ENCODE measurements at regions not wholly inside any gene's neighbourhood (a gene's known extent, or its start where the extent isn't known, plus 50 kb on each side); places are given as distances from the start of the nearest gene placed in this dataset.
"Not testable (repeated sequence)": the region's sequence is repeated elsewhere in the genome, so short reads cannot be mapped to it uniquely, and the experiment has no call there.

DNA sequence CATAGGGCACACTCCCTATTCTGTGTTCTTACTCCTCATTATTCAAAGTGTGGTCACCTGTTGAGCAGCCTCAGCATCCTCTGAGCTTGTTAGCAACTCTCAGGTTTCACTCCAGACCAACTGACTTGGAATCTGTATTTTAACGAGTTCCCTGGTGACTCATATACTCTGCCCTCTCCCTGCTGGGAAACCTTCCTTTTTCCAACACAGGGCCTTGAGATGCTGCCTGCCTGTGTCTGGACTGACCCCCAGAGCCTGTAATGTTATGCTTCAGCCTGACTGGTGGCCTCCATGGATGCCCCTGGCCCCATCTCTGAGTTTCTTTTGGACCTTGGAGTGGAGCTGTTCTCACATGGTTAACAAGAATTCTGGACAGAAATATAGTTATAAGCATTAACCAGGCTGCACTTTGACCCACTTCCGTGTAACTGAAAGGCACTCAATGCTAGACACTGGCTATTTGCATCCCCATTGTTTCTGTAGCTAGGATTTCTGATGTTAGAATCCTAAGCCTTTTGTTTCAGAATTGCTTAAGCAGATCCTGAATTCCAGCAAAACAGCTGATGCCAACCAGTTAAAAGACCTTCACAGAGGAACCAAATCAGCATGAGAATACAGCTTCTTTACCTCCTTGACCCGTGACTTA lies 262.6 kb downstream of the STIM2 start:
- TF ChIP-seq, protein P1, sequence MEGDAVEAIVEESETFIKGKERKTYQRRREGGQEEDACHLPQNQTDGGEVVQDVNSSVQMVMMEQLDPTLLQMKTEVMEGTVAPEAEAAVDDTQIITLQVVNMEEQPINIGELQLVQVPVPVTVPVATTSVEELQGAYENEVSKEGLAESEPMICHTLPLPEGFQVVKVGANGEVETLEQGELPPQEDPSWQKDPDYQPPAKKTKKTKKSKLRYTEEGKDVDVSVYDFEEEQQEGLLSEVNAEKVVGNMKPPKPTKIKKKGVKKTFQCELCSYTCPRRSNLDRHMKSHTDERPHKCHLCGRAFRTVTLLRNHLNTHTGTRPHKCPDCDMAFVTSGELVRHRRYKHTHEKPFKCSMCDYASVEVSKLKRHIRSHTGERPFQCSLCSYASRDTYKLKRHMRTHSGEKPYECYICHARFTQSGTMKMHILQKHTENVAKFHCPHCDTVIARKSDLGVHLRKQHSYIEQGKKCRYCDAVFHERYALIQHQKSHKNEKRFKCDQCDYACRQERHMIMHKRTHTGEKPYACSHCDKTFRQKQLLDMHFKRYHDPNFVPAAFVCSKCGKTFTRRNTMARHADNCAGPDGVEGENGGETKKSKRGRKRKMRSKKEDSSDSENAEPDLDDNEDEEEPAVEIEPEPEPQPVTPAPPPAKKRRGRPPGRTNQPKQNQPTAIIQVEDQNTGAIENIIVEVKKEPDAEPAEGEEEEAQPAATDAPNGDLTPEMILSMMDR (IDR thresholded peaks at IDR 0.05; ENCODE audit: borderline replicate concordance, extremely low read depth, insufficient read depth) = no peak
- peak in 3 of 5 donors; percentile 14 to 36 (median 20) for DNase-seq
- no peak overlapping the region for H3K4me3 ChIP-seq (ENCODE audit: low read length in 3 of 3)
- H3K27me3 ChIP-seq (ENCODE audit: control insufficient read depth, insufficient read depth, low read length) = no peaks in the 10 kb centered on the region
- intact Hi-C loops (cut with DNase I) = no loop called here
- H3K9ac ChIP-seq (ENCODE audit: low read length in 3 of 3) = no peak overlapping the region
- no peaks in the 10 kb centered on the region for H3K36me3 ChIP-seq (ENCODE audit: control insufficient read depth in 2 of 3, insufficient read depth in 3 of 3, low read length in 3 of 3)
- peaks cover 0 to 12% (median 0%) of the 10 kb centered on the region in 3 donors for H3K4me1 ChIP-seq (ENCODE audit: control insufficient read depth in 2 of 3, insufficient read depth in 2 of 3, low read depth in 1 of 3, low read length in 3 of 3)
- H3K27ac ChIP-seq (ENCODE audit: low read depth in 2 of 2, low read length in 2 of 2) = peak overlapping the region in 1 of 2 donors; percentile 13
- FAIRE-seq = no peak
- no peaks in the 10 kb centered on the region for H3K9me3 ChIP-seq (ENCODE audit: control insufficient read depth in 2 of 3, insufficient read depth in 1 of 3, low read length in 3 of 3)

DNA sequence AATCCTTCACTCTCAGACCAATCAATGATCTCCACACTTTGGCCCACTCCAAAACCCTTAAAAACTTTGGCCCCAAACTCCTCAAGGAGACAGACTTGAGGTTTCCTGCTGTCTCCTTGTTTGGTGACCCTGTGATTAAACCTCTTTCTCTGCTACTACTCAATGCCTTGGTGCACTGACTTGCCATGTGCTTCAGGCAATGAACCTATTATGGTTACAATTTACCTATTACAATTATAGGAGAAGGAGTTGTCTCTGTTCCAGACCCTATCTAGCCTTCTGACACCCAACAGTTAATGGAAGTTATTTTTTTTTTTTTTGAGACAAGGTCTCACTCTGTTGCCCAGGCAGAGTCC lies 263.1 kb downstream of the STIM2 start:
- no peak overlapping the region for H3K9ac ChIP-seq (ENCODE audit: low read length in 3 of 3)
- H3K4me3 ChIP-seq (ENCODE audit: low read length in 3 of 3) = no peak overlapping the region
- no peaks in the 10 kb centered on the region for H3K27me3 ChIP-seq (ENCODE audit: control insufficient read depth, insufficient read depth, low read length)
- intact Hi-C loops (cut with DNase I) = no loop called here
- DNase-seq (no peak), FAIRE-seq (no peak)
- H3K4me1 ChIP-seq (ENCODE audit: control insufficient read depth in 2 of 3, insufficient read depth in 2 of 3, low read depth in 1 of 3, low read length in 3 of 3) = peaks cover 0 to 12% (median 0%) of the 10 kb centered on the region in 3 donors
- peak overlapping the region in 1 of 2 donors; percentile 13 for H3K27ac ChIP-seq (ENCODE audit: low read depth in 2 of 2, low read length in 2 of 2)
- H3K9me3 ChIP-seq (ENCODE audit: control insufficient read depth in 2 of 3, insufficient read depth in 1 of 3, low read length in 3 of 3) = no peaks in the 10 kb centered on the region
- TF ChIP-seq, protein P1 (IDR thresholded peaks at IDR 0.05; ENCODE audit: borderline replicate concordance, extremely low read depth, insufficient read depth) = no peak
- H3K36me3 ChIP-seq (ENCODE audit: control insufficient read depth in 2 of 3, insufficient read depth in 3 of 3, low read length in 3 of 3) = no peaks in the 10 kb centered on the region

DNA sequence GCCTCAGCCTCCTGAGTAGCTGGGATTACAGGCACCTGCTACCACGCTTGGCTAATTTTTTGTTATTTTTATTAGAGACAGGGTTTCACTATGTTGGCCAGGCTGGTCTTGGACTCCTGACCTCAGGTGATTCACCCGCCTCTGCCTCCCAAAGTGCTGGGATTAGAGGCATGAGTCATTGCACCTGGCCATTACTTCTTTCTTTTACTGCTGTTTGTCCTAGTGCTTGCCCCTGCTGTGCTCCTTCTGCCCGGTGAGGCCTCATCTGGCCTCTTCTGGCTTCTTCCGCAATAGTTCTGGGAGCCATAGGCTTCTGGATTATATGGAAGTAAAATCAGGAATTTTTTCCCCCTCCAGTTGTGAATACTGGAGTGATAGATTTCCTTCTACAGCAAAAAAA lies 266.3 kb downstream of the STIM2 start:
- H3K36me3 ChIP-seq (ENCODE audit: control insufficient read depth in 2 of 3, insufficient read depth in 3 of 3, low read length in 3 of 3); H3K27ac ChIP-seq (ENCODE audit: low read depth in 2 of 2, low read length in 2 of 2); DNase-seq; FAIRE-seq; H3K27me3 ChIP-seq (ENCODE audit: control insufficient read depth, insufficient read depth, low read length); H3K4me3 ChIP-seq (ENCODE audit: low read length in 3 of 3); H3K9ac ChIP-seq (ENCODE audit: low read length in 3 of 3); H3K9me3 ChIP-seq (ENCODE audit: control insufficient read depth in 2 of 3, insufficient read depth in 1 of 3, low read length in 3 of 3); intact Hi-C loops (cut with DNase I): not testable (repeated sequence)
- peaks cover 0 to 12% (median 0%) of the 10 kb centered on the region in 3 donors for H3K4me1 ChIP-seq (ENCODE audit: control insufficient read depth in 2 of 3, insufficient read depth in 2 of 3, low read depth in 1 of 3, low read length in 3 of 3)

DNA sequence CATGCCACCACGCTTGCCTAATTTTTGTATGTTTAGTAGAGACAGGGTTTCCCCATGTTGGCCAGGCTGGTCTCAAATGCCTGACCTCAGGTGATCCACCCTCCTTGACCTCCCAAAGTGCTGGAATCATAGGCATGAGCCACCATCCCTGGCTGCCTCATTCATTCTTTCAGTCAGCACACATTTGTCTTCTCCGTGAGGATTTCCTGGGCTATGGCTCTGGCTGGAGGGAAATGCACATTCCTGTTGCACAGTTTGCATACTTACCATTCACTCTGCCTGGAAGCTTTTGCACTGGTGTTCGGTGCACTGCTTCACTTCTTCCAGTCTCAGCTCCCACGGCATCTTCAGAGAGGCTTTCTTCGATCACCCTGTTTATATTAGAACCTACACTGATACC lies 267.8 kb downstream of the STIM2 start:
- FAIRE-seq = no peak
- no peak overlapping the region for H3K9ac ChIP-seq (ENCODE audit: low read length in 3 of 3)

More for the DNA sequence above, 267.8 kb downstream of the STIM2 start:
- Histone ChIP-seq H3K4me1 (ENCODE audit: control insufficient read depth in 2 of 3, insufficient read depth in 2 of 3, low read depth in 1 of 3, low read length in 3 of 3) (peaks cover 0 to 7% (median 0%) of the 10 kb centered on the region in 3 donors), H3K27ac (ENCODE audit: low read depth in 2 of 2, low read length in 2 of 2) (no peak overlapping the region), H3K36me3 (ENCODE audit: control insufficient read depth in 2 of 3, insufficient read depth in 3 of 3, low read length in 3 of 3) (no peaks in the 10 kb centered on the region), H3K9me3 (ENCODE audit: control insufficient read depth in 2 of 3, insufficient read depth in 1 of 3, low read length in 3 of 3) (no peaks in the 10 kb centered on the region), H3K27me3 (ENCODE audit: control insufficient read depth, insufficient read depth, low read length) (no peaks in the 10 kb centered on the region), H3K4me3 (ENCODE audit: low read length in 3 of 3) (no peak overlapping the region)
- no peak for DNase-seq
- TF ChIP-seq, protein P1 (IDR thresholded peaks at IDR 0.05; ENCODE audit: borderline replicate concordance, extremely low read depth, insufficient read depth) = no peak
- intact Hi-C loops (cut with DNase I) = no loop called here
